Heart left ventricle (tissue), 16 donors: ENCODE measurements at regions not wholly inside any gene's neighbourhood (a gene's known extent, or its start where the extent isn't known, plus 50 kb on each side); places are given as distances from the start of the nearest gene placed in this dataset.

Experiments
- ATAC-seq, 4 donors: fragments of 200-7000 bp; cut with Tn5 transposase; one replicate each; pipeline ENCODE4 v1.9.1; 2020 to 2022; ENCODE audit warnings: moderate library complexity in 4 of 4, mild to moderate bottlenecking in 3 of 4, moderate number of reproducible peaks in 1 of 4
- DNase-seq, 5 donors: peaks; one replicate each; pipeline ENCODE4 v3.0.0-alpha.2; 2020
- H3K27ac ChIP-seq, 12 donors: fragments of 200-600 bp; sonication (generic) in 4 of 12; one replicate each; pipeline versions ENCODE4 v1.5.0 to v1.8.0; 2016 to 2022; ENCODE audit warnings: mild to moderate bottlenecking in 2 of 12
- H3K27me3 ChIP-seq, 9 donors: fragments of 200-600 bp; sonication (generic) in 2 of 9; one replicate each; pipeline versions ENCODE4 v1.5.1 to v1.8.0; 2016 to 2022; ENCODE audit warnings: mild to moderate bottlenecking in 3 of 9
- H3K36me3 ChIP-seq, 9 donors: fragments of 200-600 bp; sonication (generic) in 2 of 9; one replicate each; pipeline versions ENCODE4 v1.5.0 to v1.8.0; 2018 to 2022; ENCODE audit warnings: mild to moderate bottlenecking in 2 of 9
- H3K4me1 ChIP-seq, 12 donors: fragments of 200-600 bp; sonication (generic) in 4 of 12; one replicate each; pipeline versions ENCODE4 v1.5.0 to v1.8.0; 2016 to 2022; ENCODE audit warnings: mild to moderate bottlenecking in 3 of 12
- H3K4me3 ChIP-seq, 12 donors: fragments of 200-600 bp; sonication (generic) in 4 of 12; one replicate each; pipeline versions ENCODE4 v1.5.0 to v1.8.0; 2017 to 2022; ENCODE audit warnings: mild to moderate bottlenecking in 9 of 12, moderate library complexity in 4 of 12
- H3K9me3 ChIP-seq, 12 donors: fragments of 200-600 bp; sonication (generic) in 4 of 12; one replicate each; pipeline versions ENCODE4 v1.5.0 to v1.8.0; 2016 to 2022; ENCODE audit warnings: mild to moderate bottlenecking in 1 of 12
- POLR2A ChIP-seq, 2 donors: fragments of 450-650 bp; IDR thresholded peaks; one replicate each; pipeline ENCODE4 v1.6.1; 2017; ENCODE audit warnings: antibody characterized with exemption in 2 of 2, mild to moderate bottlenecking in 2 of 2, moderate library complexity in 2 of 2
- WGBS, 4 donors: extraction: QIAGEN DNeasy Blood & Tissue Kit in 2 of 4; methylation state at CpG; one replicate each; pipeline versions ENCODE4 v1.1.5 to v1.1.7; 2013 to 2018; 5-methylcytosine and 5-hydroxymethylcytosine counted together
- intact Hi-C, 10 donors: fragments of 100-400 bp; cut with DNase I; formaldehyde crosslinking; loops; one replicate each; pipeline versions ENCODE4 v1.11.1 to v1.14.2; 2022
- TF ChIP-seq, protein P1 (sequence below), 12 donors: fragments of 200-600 bp; sonication (generic) in 4 of 12; IDR thresholded peaks; one replicate each; pipeline versions ENCODE4 v1.5.0 to v1.8.0; 2018 to 2022; ENCODE audit warnings: antibody characterized with exemption in 12 of 12, mild to moderate bottlenecking in 5 of 12
- donor health status: ischemic (EF 13 %, LVEDD 7.1; RV severe dilation, severe dysfunction).
- donor health status: healthy with polysubstance abuse.
- donor health status: DM: no; HTN: yes; CAD: no.
- donor health status: DM: no; HTN: no; CAD: no.
- donor health status: ischemic (EF 25% LVEDD 6.9; RV normal size, moderate dysfunction).
- donor health status: ischemic (EF 25% LVEDD 5.7; RV mildly dilated, moderate dysfunction).
- donor health status: healthy.
- donor health status: DM: yes; HTN: yes; CAD: no.
- donor health status: ischemic (EF 35%, LVEDD 5.7; RV mildly dilated, moderate dysfunction).
- donor health status: nonischemic (EF 11% LVEDD 7.7; RV severe dilation, severe dysfunction).
- donor health status: DM: yes; HTN: yes; CAD: no.
- donor health status: PGD.
- donor health status: ischemic (EF 29% LVEDD 5.4; RV normal size, mild dysfunction).
- donor health status: nonischemic (EF 23%, LVEDD 6.1; RV moderate dilation, normal function).

DNA sequence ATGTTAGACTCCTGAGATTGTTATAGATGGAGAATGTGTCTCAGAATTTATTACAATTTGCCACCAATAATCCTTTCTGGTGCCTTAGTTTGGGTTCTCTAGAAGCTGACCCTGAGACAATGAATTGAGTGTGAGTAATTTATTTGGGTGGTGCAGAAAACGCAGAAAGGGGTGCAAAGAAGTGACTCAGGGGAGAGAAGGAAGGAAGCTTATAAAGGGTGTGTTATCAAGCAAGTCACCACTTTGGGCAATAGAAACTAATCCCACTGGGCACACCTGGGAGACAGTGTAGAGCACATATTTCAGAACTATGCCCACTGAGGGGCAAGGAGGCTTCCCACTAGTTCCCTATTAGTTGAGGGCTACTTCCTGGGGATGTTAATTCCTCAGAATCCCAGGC is 320.6 kb downstream of the MID1IP1 start:
- Histone ChIP-seq H3K27me3 (peaks cover 0 to 27% (median 0%) of the 10 kb centered on the region in 9 donors), H3K27ac (no peak overlapping the region), H3K4me1 (no peaks in the 10 kb centered on the region), H3K9me3 (no peaks in the 10 kb centered on the region), H3K36me3 (no peaks in the 10 kb centered on the region), H3K4me3 (no peak overlapping the region)
- DNase-seq: no peak
- 68 to 93% (median 77%) methylated on average over 1 of the region's 1 CpG for WGBS, 4 donors
- TF ChIP-seq, protein P1, sequence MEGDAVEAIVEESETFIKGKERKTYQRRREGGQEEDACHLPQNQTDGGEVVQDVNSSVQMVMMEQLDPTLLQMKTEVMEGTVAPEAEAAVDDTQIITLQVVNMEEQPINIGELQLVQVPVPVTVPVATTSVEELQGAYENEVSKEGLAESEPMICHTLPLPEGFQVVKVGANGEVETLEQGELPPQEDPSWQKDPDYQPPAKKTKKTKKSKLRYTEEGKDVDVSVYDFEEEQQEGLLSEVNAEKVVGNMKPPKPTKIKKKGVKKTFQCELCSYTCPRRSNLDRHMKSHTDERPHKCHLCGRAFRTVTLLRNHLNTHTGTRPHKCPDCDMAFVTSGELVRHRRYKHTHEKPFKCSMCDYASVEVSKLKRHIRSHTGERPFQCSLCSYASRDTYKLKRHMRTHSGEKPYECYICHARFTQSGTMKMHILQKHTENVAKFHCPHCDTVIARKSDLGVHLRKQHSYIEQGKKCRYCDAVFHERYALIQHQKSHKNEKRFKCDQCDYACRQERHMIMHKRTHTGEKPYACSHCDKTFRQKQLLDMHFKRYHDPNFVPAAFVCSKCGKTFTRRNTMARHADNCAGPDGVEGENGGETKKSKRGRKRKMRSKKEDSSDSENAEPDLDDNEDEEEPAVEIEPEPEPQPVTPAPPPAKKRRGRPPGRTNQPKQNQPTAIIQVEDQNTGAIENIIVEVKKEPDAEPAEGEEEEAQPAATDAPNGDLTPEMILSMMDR (IDR thresholded peaks at IDR 0.05): no peak
- no peak for TF ChIP-seq POLR2A (IDR thresholded peaks at IDR 0.05)
- intact Hi-C loops: no loop called here
- ATAC-seq: no peak

DNA sequence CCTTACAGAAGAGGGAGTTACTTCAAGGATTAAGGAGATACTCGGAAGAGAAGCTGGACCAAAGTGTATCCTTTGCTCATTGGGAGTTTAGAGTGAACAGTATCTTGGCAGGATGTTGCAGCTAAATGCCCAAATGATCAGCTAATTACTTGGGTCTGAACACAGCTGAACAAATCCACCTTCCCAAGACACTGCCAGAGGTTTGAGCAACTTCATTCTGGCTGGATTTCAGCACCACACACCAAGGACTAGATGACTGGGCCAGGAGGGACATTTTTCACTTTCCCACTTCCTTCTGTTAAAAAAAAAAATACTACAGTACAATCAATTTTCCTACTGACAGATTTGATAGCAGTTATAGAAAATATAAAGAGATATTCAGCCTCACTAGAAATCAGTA is 324.6 kb downstream of the MID1IP1 start:
- Histone ChIP-seq H3K36me3 (no peaks in the 10 kb centered on the region), H3K4me1 (no peaks in the 10 kb centered on the region), H3K4me3 (no peak overlapping the region), H3K27ac (no peak overlapping the region), H3K9me3 (no peaks in the 10 kb centered on the region), H3K27me3 (peaks cover 0 to 16% (median 0%) of the 10 kb centered on the region in 9 donors)
- no peak for DNase-seq
- intact Hi-C loops: no loop called here
- no peak for ATAC-seq
- 67 to 84% (median 72%) methylated on average over 1 of the region's 1 CpG for WGBS, 4 donors
- TF ChIP-seq, protein P1 (IDR thresholded peaks at IDR 0.05): no peak
- no peak for TF ChIP-seq POLR2A (IDR thresholded peaks at IDR 0.05)

DNA sequence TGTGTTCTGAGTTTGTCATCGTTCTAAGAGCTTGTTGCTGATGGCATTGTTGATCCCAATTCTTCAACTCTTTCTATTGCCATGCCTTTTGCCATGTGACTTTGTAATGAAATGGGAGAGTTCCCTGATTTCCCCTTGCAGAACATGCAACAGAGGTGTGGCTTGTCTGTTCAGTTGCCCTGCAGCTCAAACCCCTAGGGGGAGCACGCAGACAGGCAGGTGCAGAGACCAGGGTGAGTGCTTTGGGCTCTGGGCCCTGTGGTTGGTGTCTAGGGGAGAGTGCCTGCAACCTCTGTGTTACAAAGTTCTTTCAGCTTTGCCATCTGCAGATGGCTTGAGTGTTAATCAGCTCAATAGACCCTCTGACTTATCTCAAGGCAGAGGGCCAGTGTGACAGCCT is 332.7 kb downstream of the MID1IP1 start:
- Histone ChIP-seq H3K27me3 (no peaks in the 10 kb centered on the region), H3K27ac (no peak overlapping the region), H3K4me1 (no peaks in the 10 kb centered on the region), H3K9me3 (no peaks in the 10 kb centered on the region), H3K36me3 (no peaks in the 10 kb centered on the region), H3K4me3 (no peak overlapping the region)
- no peak for ATAC-seq
- intact Hi-C loops: no loop called here
- 28 to 70% (median 43%) methylated on average over 2 of the region's 2 CpGs for WGBS, 4 donors
- TF ChIP-seq, protein P1 (IDR thresholded peaks at IDR 0.05): peak in 2 of 12 donors; percentile 5 to 24
- TF ChIP-seq POLR2A (IDR thresholded peaks at IDR 0.05): no peak
- DNase-seq: peak in 1 of 5 donors; percentile 39

DNA sequence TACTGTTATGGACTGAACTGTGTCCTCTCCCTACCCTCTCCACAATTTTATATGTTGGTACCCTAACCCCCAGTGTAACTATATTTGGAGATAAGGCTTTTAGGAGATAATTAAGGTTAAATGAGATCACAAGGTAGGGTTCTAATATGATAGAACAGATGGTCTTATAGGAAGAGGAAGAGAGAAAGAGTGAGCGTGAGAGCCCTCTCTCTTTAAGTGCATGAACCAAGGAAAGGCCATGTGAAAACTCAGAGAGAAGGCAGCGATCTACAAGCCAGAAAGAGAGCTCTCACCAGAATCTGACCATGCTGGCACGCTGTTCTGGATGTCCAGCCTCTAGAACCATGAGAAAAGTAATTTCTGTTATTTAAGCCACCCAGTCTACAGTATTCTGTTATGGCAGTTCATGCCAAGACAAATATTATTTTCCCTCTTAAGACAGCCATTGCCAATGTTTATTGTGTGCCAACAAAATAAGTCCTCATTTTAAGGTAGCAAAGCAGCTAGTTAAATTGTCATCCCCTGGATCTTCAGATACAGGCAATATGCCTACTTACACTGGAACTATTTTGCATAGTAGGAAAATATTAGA is 336.2 kb downstream of the MID1IP1 start:
- H3K4me1 ChIP-seq: no peaks in the 10 kb centered on the region
- WGBS, 4 donors: 59 to 83% (median 70%) methylated on average over 3 of the region's 3 CpGs

More for the DNA sequence above, 336.2 kb downstream of the MID1IP1 start:
- Histone ChIP-seq H3K9me3 (no peaks in the 10 kb centered on the region), H3K27me3 (peaks cover 0 to 5% (median 0%) of the 10 kb centered on the region in 9 donors), H3K27ac (no peak overlapping the region), H3K4me3 (no peak overlapping the region), H3K36me3 (no peaks in the 10 kb centered on the region)
- DNase-seq (no peak), ATAC-seq (no peak)
- intact Hi-C loops: no loop called here
- TF ChIP-seq, protein P1 (IDR thresholded peaks at IDR 0.05): no peak
- TF ChIP-seq POLR2A (IDR thresholded peaks at IDR 0.05): no peak
